CD4-positive, alpha-beta memory T cell (primary cell): ENCODE measurements at regions not wholly inside any gene's neighbourhood (a gene's known extent, or its start where the extent isn't known, plus 50 kb on each side); places are given as distances from the start of the nearest gene placed in this dataset.

ENCODE experiments used
- CTCF ChIA-PET: fragments of 350-600 bp; sonication (Branson Sonifier 250); formaldehyde crosslinking; loops from one replicate; lab custom pipeline; 2021; ENCODE audit warnings: inconsistent platforms; ENCODE audit not compliant: partially characterized antibody; lab: Charles Lee
- POLR2A ChIA-PET: fragments of 350-600 bp; sonication (Branson Sonifier 250); formaldehyde crosslinking; loops from one replicate; lab custom pipeline; 2021; ENCODE audit not compliant: partially characterized antibody; lab: Charles Lee
- DNase-seq, 5 donors: peaks; one replicate each; pipeline versions ENCODE4 v3.0.0 to v3.0.0-alpha.2; 2020 to 2022; ENCODE audit warnings: mixed read lengths in 1 of 5
- H3K27ac ChIP-seq: one replicate; pipeline ENCODE4 v1.7.0; 2013; ENCODE audit warnings: low read depth, low read length
- H3K27me3 ChIP-seq: 2 replicates; pipeline ENCODE4 v1.7.0; 2013; ENCODE audit warnings: mild to moderate bottlenecking, low read length, moderate library complexity; ENCODE audit not compliant: insufficient read depth
- H3K36me3 ChIP-seq: 2 replicates; pipeline ENCODE4 v1.7.0; 2013; ENCODE audit warnings: mild to moderate bottlenecking, low read length, moderate library complexity; ENCODE audit not compliant: insufficient read depth
- H3K4me1 ChIP-seq: 2 replicates; pipeline ENCODE4 v1.7.0; 2013; ENCODE audit warnings: mild to moderate bottlenecking, low read length, moderate library complexity; ENCODE audit not compliant: insufficient read depth
- H3K4me3 ChIP-seq, 2 donors: one replicate each; pipeline ENCODE4 v1.7.0; 2013; ENCODE audit warnings: low read length in 2 of 2, mild to moderate bottlenecking in 1 of 2
- H3K9me3 ChIP-seq, 2 donors: one replicate each; pipeline ENCODE4 v1.7.0; 2013; ENCODE audit warnings: low read length in 2 of 2, control low read depth in 1 of 2; ENCODE audit not compliant: control insufficient read depth in 1 of 2
- H3K27ac Mint-ChIP-seq, 7 donors: one replicate each; pipeline ENCODE4 v1.8.0; 2020 to 2021; ENCODE audit warnings: mixed read lengths in 7 of 7, mild to moderate bottlenecking in 6 of 7, inconsistent platforms in 3 of 7, moderate library complexity in 3 of 7
- H3K27me3 Mint-ChIP-seq, 2 donors: one replicate each; pipeline ENCODE4 v1.8.0; 2020 to 2021; ENCODE audit warnings: mixed read lengths in 2 of 2
- H3K36me3 Mint-ChIP-seq, 2 donors: one replicate each; pipeline ENCODE4 v1.8.0; 2020 to 2021; ENCODE audit warnings: mixed read lengths in 2 of 2, inconsistent platforms in 1 of 2, mild to moderate bottlenecking in 1 of 2
- H3K4me1 Mint-ChIP-seq, 4 donors: one replicate each; pipeline ENCODE4 v1.8.0; 2020 to 2021; ENCODE audit warnings: mixed read lengths in 4 of 4, mild to moderate bottlenecking in 1 of 4
- H3K4me3 Mint-ChIP-seq, 8 donors: one replicate each; pipeline ENCODE4 v1.8.0; 2020 to 2021; ENCODE audit warnings: mixed read lengths in 8 of 8, mild to moderate bottlenecking in 7 of 8, moderate library complexity in 6 of 8, inconsistent platforms in 3 of 8
- H3K9me3 Mint-ChIP-seq, 8 donors: one replicate each; pipeline ENCODE4 v1.8.0; 2020 to 2021; ENCODE audit warnings: mixed read lengths in 8 of 8, mild to moderate bottlenecking in 5 of 8, inconsistent platforms in 3 of 8, moderate library complexity in 1 of 8
- intact Hi-C: fragments of 100-400 bp; cut with micrococcal nuclease; formaldehyde crosslinking; loops from one replicate; pipeline ENCODE4 v1.15.1; 2023

DNA sequence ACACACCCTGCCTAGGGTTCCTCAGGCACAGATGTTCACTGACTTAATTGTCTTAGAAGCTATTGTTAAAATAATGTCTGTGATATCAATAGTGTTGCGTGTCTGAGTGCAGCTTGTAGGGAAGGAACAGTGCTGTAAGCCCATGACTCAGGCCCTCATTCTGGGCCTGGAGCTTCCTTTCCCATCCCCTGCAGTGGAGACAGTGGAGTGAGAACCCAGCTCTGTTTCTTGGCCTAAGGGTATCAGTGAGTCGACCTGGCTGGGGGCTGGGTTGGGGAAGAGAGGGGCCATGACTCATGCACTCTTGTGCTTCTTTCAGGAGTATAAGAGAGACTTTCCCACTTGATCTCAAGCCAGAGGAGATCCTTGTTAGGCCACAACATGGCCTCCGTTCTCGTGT is 106.8 kb downstream of the HRH4 start:
- no peaks in the 10 kb centered on the region for H3K36me3 ChIP-seq
- Mint-ChIP-seq H3K27ac (no peak overlapping the region), H3K4me3 (no peak overlapping the region), H3K4me1 (no peaks in the 10 kb centered on the region), H3K36me3 (no peaks in the 10 kb centered on the region), H3K27me3 (no peaks in the 10 kb centered on the region), H3K9me3 (no peaks in the 10 kb centered on the region)
- no peaks in the 10 kb centered on the region for H3K4me1 ChIP-seq
- no peaks in the 10 kb centered on the region for H3K9me3 ChIP-seq
- H3K4me3 ChIP-seq, result no peak overlapping the region
- intact Hi-C loops, result no loop called here
- POLR2A ChIA-PET, result no interaction called here
- no peaks in the 10 kb centered on the region for H3K27me3 ChIP-seq
- DNase-seq, result no peak
- H3K27ac ChIP-seq, result no peak overlapping the region
- CTCF ChIA-PET, result no interaction called here

DNA sequence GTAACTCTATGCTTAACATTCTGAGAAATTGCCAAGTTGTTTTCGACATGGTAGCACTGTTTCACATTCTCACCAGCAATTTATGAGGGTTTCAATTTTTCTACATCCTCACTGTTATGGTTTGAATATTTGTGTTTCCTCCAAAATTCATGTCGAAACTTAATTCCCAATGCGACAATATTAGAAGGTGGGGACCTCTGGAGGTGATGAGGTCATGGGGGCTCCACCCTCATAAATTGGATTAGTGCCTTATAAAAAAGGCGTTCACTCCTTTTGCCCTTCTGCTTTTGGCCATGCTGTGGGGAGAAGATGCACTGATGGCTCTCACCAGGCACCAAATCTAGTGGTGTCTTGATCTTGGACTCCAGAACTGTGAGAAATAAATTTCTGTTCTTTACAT is 110.3 kb downstream of the HRH4 start:
- H3K4me1 ChIP-seq, result no peaks in the 10 kb centered on the region
- peaks cover 0 to 2% of the 10 kb centered on the region in 2 donors for H3K36me3 Mint-ChIP-seq
- intact Hi-C loops, result no loop called here

DNA sequence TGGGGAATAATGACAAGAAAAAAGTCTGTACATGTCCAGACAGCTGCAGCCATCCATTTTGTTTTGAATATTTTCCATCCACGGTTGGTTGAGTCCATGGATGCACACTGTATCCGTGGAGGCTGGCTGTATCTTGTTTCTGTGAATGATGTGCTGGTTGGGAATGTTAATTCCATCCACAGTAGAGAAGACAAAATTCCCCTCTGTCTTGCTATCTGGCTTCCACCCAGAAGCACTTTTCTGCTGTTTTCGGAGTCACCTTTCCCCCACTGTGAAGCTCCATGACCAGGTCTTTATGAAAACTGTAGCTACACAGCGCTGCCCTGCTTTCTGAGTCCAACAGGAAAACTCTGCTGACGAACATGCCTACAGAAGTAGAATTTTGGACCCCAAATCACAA is 122.3 kb downstream of the HRH4 start:
- intact Hi-C loops, result no loop called here
- peaks cover 0 to 3% (median 0%) of the 10 kb centered on the region in 8 donors for H3K9me3 Mint-ChIP-seq
- no peaks in the 10 kb centered on the region for H3K4me1 ChIP-seq
- no peak for DNase-seq
- no peak overlapping the region for H3K4me3 ChIP-seq
- H3K36me3 ChIP-seq, result no peaks in the 10 kb centered on the region
- H3K27me3 Mint-ChIP-seq, result peaks cover 11 to 27% of the 10 kb centered on the region in 2 donors
- ChIA-PET CTCF (no interaction called here), POLR2A (no interaction called here)
- H3K4me1 Mint-ChIP-seq, result no peaks in the 10 kb centered on the region
- no peaks in the 10 kb centered on the region for H3K36me3 Mint-ChIP-seq
- no peak overlapping the region for H3K27ac ChIP-seq
- H3K4me3 Mint-ChIP-seq, result no peak overlapping the region
- H3K27ac Mint-ChIP-seq, result no peak overlapping the region
- H3K27me3 ChIP-seq, result no peaks in the 10 kb centered on the region
- no peaks in the 10 kb centered on the region for H3K9me3 ChIP-seq

More for the DNA sequence above, 110.3 kb downstream of the HRH4 start:
- H3K27ac ChIP-seq, result no peak overlapping the region
- ChIA-PET POLR2A (no interaction called here), CTCF (no interaction called here)
- Mint-ChIP-seq H3K27me3 (peaks cover 0 to 3% of the 10 kb centered on the region in 2 donors), H3K4me3 (no peak overlapping the region), H3K27ac (no peak overlapping the region), H3K9me3 (peaks cover 0 to 21% (median 13%) of the 10 kb centered on the region in 8 donors), H3K4me1 (no peaks in the 10 kb centered on the region)
- no peak for DNase-seq
- H3K36me3 ChIP-seq, result no peaks in the 10 kb centered on the region
- no peak overlapping the region for H3K4me3 ChIP-seq
- no peaks in the 10 kb centered on the region for H3K27me3 ChIP-seq
- no peaks in the 10 kb centered on the region for H3K9me3 ChIP-seq

DNA sequence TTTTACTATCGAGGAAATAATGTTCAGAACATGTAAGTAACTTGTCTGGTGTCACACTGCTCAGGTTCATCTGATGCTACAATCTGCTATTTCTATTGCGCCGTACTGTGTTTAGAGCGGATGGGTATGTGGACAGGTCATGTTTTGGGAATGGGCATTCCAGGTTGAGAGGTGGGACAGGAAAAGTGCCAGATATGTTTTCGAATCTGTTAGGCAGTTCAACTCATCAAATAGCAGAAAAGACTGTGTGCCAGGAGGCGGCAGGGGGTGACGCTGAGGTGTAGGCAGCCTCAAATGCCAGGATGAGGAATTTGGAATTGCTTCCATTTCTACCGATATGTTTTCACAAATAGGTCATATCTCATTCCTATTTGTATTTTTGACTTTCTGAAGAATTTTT is 123.8 kb downstream of the HRH4 start:
- Mint-ChIP-seq H3K4me1 (no peaks in the 10 kb centered on the region), H3K36me3 (no peaks in the 10 kb centered on the region), H3K4me3 (no peak overlapping the region), H3K27me3 (peaks cover 11 to 25% of the 10 kb centered on the region in 2 donors), H3K27ac (no peak overlapping the region), H3K9me3 (peaks cover 0 to 3% (median 0%) of the 10 kb centered on the region in 8 donors)
- intact Hi-C loops, result no loop called here
- Histone ChIP-seq H3K36me3 (no peaks in the 10 kb centered on the region), H3K4me3 (no peak overlapping the region), H3K27me3 (no peaks in the 10 kb centered on the region), H3K4me1 (no peaks in the 10 kb centered on the region), H3K27ac (no peak overlapping the region), H3K9me3 (no peaks in the 10 kb centered on the region)
- ChIA-PET POLR2A (no interaction called here), CTCF (no interaction called here)
- no peak for DNase-seq

DNA sequence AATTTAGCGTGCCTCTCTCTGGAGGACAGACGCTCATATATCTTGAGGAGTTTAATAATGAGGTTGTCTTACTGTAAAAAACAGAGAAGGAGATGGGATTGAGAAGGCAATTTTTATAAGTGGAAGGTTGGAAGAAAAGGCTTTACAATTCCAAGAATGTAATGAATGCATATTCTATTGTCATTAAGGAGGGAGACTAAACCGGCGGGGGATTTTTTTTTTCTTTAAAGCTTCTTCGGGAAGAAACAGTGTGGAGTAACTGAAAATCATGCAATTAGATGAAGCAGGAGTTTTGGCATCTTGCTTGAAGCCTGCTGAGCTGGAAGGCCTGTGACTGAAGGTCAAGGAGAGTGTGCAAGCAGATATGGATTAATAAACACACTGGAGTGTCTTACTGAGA is 124.4 kb downstream of the HRH4 start:
- DNase-seq, result no peak
- POLR2A ChIA-PET, result no interaction called here
- intact Hi-C loops, result no loop called here

DNA sequence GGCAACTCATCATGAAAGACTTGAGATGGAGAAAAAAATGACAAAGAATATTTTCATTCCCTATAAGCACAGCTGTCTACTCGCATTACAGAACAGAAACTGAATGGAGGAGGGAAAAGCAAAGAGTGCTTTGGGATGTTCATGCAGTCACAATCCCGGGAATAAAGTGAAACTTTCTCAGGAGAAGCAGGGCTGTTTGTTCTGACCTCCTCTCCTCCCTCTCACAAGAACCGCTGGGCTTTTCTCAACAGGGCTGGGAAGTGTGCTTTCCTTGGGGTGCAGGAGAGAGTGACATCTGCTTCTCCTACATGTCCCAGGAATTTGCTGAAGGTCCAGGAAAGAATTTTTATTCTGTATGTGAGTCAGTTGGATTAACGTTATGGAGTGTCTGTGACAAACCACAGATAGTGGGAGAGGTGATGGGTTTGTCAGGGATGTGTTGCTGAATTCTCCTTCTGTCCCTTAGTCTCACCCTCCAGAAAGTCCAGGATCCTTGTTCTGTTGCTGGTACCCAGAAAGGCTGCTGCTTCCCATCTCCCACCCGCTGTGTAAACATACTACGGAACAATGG is 125.6 kb downstream of the HRH4 start:
- no peak for DNase-seq
- H3K27me3 Mint-ChIP-seq, result peaks cover 8 to 25% of the 10 kb centered on the region in 2 donors
- H3K36me3 ChIP-seq, result no peaks in the 10 kb centered on the region
- H3K4me3 ChIP-seq, result no peak overlapping the region
- POLR2A ChIA-PET, result no interaction called here
- H3K4me1 ChIP-seq, result no peaks in the 10 kb centered on the region
- intact Hi-C loops, result no loop called here
- H3K27me3 ChIP-seq, result no peaks in the 10 kb centered on the region
- H3K27ac Mint-ChIP-seq, result no peak overlapping the region
- H3K27ac ChIP-seq, result no peak overlapping the region
- H3K9me3 ChIP-seq, result no peaks in the 10 kb centered on the region
- no peak overlapping the region for H3K4me3 Mint-ChIP-seq
- no peaks in the 10 kb centered on the region for H3K4me1 Mint-ChIP-seq
- H3K9me3 Mint-ChIP-seq, result peaks cover 0 to 2% (median 0%) of the 10 kb centered on the region in 8 donors
- no peaks in the 10 kb centered on the region for H3K36me3 Mint-ChIP-seq
- CTCF ChIA-PET, result no interaction called here

More for the DNA sequence above, 124.4 kb downstream of the HRH4 start:
- Histone ChIP-seq H3K4me3 (no peak overlapping the region), H3K27ac (no peak overlapping the region), H3K9me3 (no peaks in the 10 kb centered on the region), H3K27me3 (no peaks in the 10 kb centered on the region), H3K36me3 (no peaks in the 10 kb centered on the region), H3K4me1 (no peaks in the 10 kb centered on the region)
- H3K9me3 Mint-ChIP-seq, result peaks cover 0 to 2% (median 0%) of the 10 kb centered on the region in 8 donors
- H3K36me3 Mint-ChIP-seq, result no peaks in the 10 kb centered on the region
- no peaks in the 10 kb centered on the region for H3K4me1 Mint-ChIP-seq
- no peak overlapping the region for H3K4me3 Mint-ChIP-seq
- no peak overlapping the region for H3K27ac Mint-ChIP-seq
- CTCF ChIA-PET, result no interaction called here
- H3K27me3 Mint-ChIP-seq, result peaks cover 9 to 24% of the 10 kb centered on the region in 2 donors

DNA sequence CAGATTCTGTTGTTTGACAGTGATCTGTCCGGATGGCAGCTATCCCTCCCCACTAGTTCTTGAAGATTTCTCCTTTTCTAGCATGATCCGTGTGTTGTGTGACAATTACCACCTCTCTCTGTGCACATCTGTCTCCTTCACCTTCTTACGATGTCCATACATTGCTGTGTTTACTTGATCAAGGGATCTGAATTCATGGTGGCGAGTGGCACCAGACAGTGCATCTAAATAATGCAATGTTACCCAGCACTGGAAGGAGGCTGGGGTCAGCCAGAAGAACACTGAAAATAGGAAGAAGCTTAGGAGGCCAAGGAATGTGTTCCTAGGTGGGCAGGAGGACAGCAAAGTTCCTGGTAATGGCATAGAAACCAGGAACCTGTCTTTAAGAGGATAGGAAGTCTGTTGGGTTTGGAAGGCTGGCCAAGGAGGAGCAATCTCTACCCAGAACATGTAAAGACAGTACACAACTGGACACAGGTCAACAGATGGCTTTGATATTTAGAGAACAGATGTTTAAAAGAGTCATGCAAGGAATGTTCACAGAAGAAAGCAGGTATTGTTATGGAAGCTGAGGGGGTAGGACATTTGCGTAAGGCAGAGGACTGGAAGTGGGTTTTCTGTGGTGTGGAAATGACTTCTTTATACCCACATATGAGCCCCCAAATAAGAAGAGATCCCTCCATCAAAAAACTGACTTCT is 126.4 kb downstream of the HRH4 start:
- ChIA-PET CTCF (no interaction called here), POLR2A (no interaction called here)
- Histone ChIP-seq H3K9me3 (no peaks in the 10 kb centered on the region), H3K27me3 (no peaks in the 10 kb centered on the region), H3K4me1 (no peaks in the 10 kb centered on the region), H3K27ac (no peak overlapping the region), H3K4me3 (no peak overlapping the region), H3K36me3 (no peaks in the 10 kb centered on the region)
- Mint-ChIP-seq H3K36me3 (no peaks in the 10 kb centered on the region), H3K4me1 (no peaks in the 10 kb centered on the region), H3K4me3 (no peak overlapping the region), H3K9me3 (peaks cover 0 to 2% (median 0%) of the 10 kb centered on the region in 8 donors), H3K27ac (peak overlapping the region in 1 of 7 donors; percentile 57), H3K27me3 (peaks cover 6 to 25% of the 10 kb centered on the region in 2 donors)
- DNase-seq, result no peak
- intact Hi-C loops, result no loop called here
